IMR-90 (cell line): ENCODE measurements at regions not wholly inside any gene's neighbourhood (a gene's known extent, or its start where the extent isn't known, plus 50 kb on each side); places are given as distances from the start of the nearest gene placed in this dataset.

Experiments
- ATAC-seq: fragments of 200-7000 bp; cut with Tn5 transposase; 2 replicates; pipeline ENCODE4 v1.9.1; 2020; ENCODE audit warnings: low read depth, mild to moderate bottlenecking, moderate library complexity
- BruUV-seq: library from RNA; stranded (reverse); fragments of 400-500 nt; replicated peaks from 2 replicates; lab custom pipeline; 2021; lab: Mats Ljungman, UMichigan
- CTCF ChIA-PET: fragments of 300-600 bp; formaldehyde crosslinking; extraction: SDS; loops from one replicate; lab custom pipeline; 2021; ENCODE audit warnings: antibody characterized with exemption; lab: Yijun Ruan, JAX
- POLR2A ChIA-PET: fragments of 300-600 bp; sonication (Branson Sonifier 250); formaldehyde crosslinking; loops from one replicate; lab custom pipeline; 2022; ENCODE audit warnings: antibody characterized with exemption; ENCODE audit not compliant: unreplicated experiment; lab: Charles Lee
- DNase-seq: peaks from one replicate; pipeline ENCODE4 v3.0.0; 2013
- H2AFZ ChIP-seq: replicated peaks from 2 replicates; pipeline ENCODE3; 2013; ENCODE audit warnings: low read length, mild to moderate bottlenecking; ENCODE audit not compliant: poor library complexity
- H2AK5ac ChIP-seq: 2 replicates; pipeline ENCODE4 v1.6.1; 2013; ENCODE audit warnings: low read depth, low read length, inconsistent platforms
- H2AK9ac ChIP-seq: replicated peaks from 2 replicates; pipeline ENCODE3; 2013; ENCODE audit warnings: mild to moderate bottlenecking, low read depth, low read length, moderate library complexity; ENCODE audit not compliant: poor library complexity
- H2BK120ac ChIP-seq: 2 replicates; pipeline ENCODE4 v1.6.1; 2013; ENCODE audit warnings: low read depth, low read length, inconsistent platforms
- H2BK15ac ChIP-seq: 3 replicates; pipeline ENCODE4 v1.6.1; 2013; ENCODE audit warnings: low read depth, low read length, inconsistent platforms
- H2BK20ac ChIP-seq: 2 replicates; pipeline ENCODE4 v1.6.1; 2013; ENCODE audit warnings: low read depth, mild to moderate bottlenecking, inconsistent platforms, low read length, moderate library complexity
- H2BK5ac ChIP-seq: 2 replicates; pipeline ENCODE4 v1.6.1; 2013; ENCODE audit warnings: mild to moderate bottlenecking, low read depth, low read length, inconsistent platforms; ENCODE audit not compliant: poor library complexity, severe bottlenecking
- H3K14ac ChIP-seq: replicated peaks from 2 replicates; pipeline ENCODE4 v1.6.1; 2013; ENCODE audit warnings: low read depth, low read length, inconsistent platforms
- H3K18ac ChIP-seq: 2 replicates; pipeline ENCODE4 v1.6.1; 2013; ENCODE audit warnings: low read depth, low read length, control low read depth
- H3K23ac ChIP-seq: 2 replicates; pipeline ENCODE4 v1.6.1; 2013; ENCODE audit warnings: low read depth, low read length, inconsistent platforms
- H3K27ac ChIP-seq: 2 replicates; pipeline ENCODE4 v1.5.1; 2013; ENCODE audit warnings: mild to moderate bottlenecking, control low read depth, low read length; ENCODE audit not compliant: insufficient read depth
- H3K27me3 ChIP-seq: 2 replicates; pipeline ENCODE4 v1.6.1; 2013; ENCODE audit warnings: low read length; ENCODE audit not compliant: control insufficient read depth, insufficient read depth
- H3K36me3 ChIP-seq: 2 replicates; pipeline ENCODE4 v1.6.1; 2013; ENCODE audit warnings: low read length, mixed read lengths; ENCODE audit not compliant: control insufficient read depth, insufficient read depth
- H3K4ac ChIP-seq: 2 replicates; pipeline ENCODE4 v1.6.1; 2013; ENCODE audit warnings: low read depth, low read length, inconsistent platforms
- H3K4me1 ChIP-seq: 2 replicates; pipeline ENCODE4 v1.6.1; 2013; ENCODE audit warnings: low read length, mixed read lengths; ENCODE audit not compliant: control insufficient read depth, insufficient read depth
- H3K4me2 ChIP-seq: 2 replicates; pipeline ENCODE4 v1.6.1; 2013; ENCODE audit warnings: low read depth, mild to moderate bottlenecking, control low read depth, low read length, moderate library complexity
- H3K4me3 ChIP-seq: 2 replicates; pipeline ENCODE4 v1.5.1; 2013; ENCODE audit warnings: low read depth, mild to moderate bottlenecking, control low read depth, low read length, moderate library complexity; ENCODE audit not compliant: insufficient read depth
- H3K56ac ChIP-seq: 2 replicates; pipeline ENCODE4 v1.6.1; 2013; ENCODE audit warnings: low read length, inconsistent platforms; ENCODE audit not compliant: insufficient read depth; ENCODE audit errors: extremely low read depth
- H3K79me1 ChIP-seq, 2 experiments: 2 replicates each; pipeline ENCODE4 v1.6.1; 2013; ENCODE audit warnings: low read length in 2 of 2, inconsistent platforms in 1 of 2, low read depth in 1 of 2
- H3K9ac ChIP-seq: 2 replicates; pipeline ENCODE4 v1.6.1; 2013; ENCODE audit warnings: low read depth, low read length, control low read depth
- H3K9me1 ChIP-seq: 2 replicates; pipeline ENCODE4 v1.6.1; 2013; ENCODE audit warnings: low read length, inconsistent platforms; ENCODE audit not compliant: insufficient read depth
- H3K9me3 ChIP-seq: 2 replicates; pipeline ENCODE4 v1.6.1; 2013; ENCODE audit warnings: low read length; ENCODE audit not compliant: control insufficient read depth, insufficient read depth
- H4K20me1 ChIP-seq: 2 replicates; pipeline ENCODE4 v1.6.1; 2013; ENCODE audit warnings: low read length, inconsistent platforms; ENCODE audit not compliant: insufficient read depth
- H4K5ac ChIP-seq: 2 replicates; pipeline ENCODE4 v1.6.1; 2013; ENCODE audit warnings: mild to moderate bottlenecking, low read depth, low read length, control low read depth
- H4K8ac ChIP-seq, 2 experiments: 2 replicates each; pipeline ENCODE4 v1.6.1; 2013; ENCODE audit warnings: low read depth in 2 of 2, low read length in 2 of 2, control low read depth in 1 of 2, inconsistent platforms in 1 of 2
- H4K91ac ChIP-seq: 2 replicates; pipeline ENCODE4 v1.6.1; 2013; ENCODE audit warnings: low read depth, low read length, inconsistent platforms; ENCODE audit not compliant: insufficient read depth
- CEBPB ChIP-seq: IDR thresholded peaks from 2 replicates; pipeline ENCODE4 v1.6.1; 2012; ENCODE audit warnings: low read depth, low read length, improper control_type of control experiment
- CHD1 ChIP-seq: IDR thresholded peaks from 2 replicates; pipeline ENCODE4 v1.6.1; 2012; ENCODE audit warnings: low read depth, low read length, improper control_type of control experiment
- MAFK ChIP-seq: IDR thresholded peaks from 2 replicates; pipeline ENCODE4 v1.6.1; 2012; ENCODE audit warnings: low read depth, low read length, improper control_type of control experiment
- MAZ ChIP-seq: IDR thresholded peaks from 2 replicates; pipeline ENCODE4 v1.6.1; 2012; ENCODE audit warnings: low read depth, mild to moderate bottlenecking, low read length, improper control_type of control experiment, moderate library complexity, borderline replicate concordance
- MXI1 ChIP-seq: IDR thresholded peaks from 2 replicates; pipeline ENCODE4 v1.6.1; 2012; ENCODE audit warnings: low read depth, mild to moderate bottlenecking, low read length, moderate library complexity, borderline replicate concordance
- NFE2L2 ChIP-seq: fragments of 150-350 bp; IDR thresholded peaks from 2 replicates; pipeline ENCODE4 v1.6.1; 2016; ENCODE audit warnings: low read depth, mild to moderate bottlenecking, low read length
- RAD21 ChIP-seq: IDR thresholded peaks from 2 replicates; pipeline ENCODE4 v1.6.1; 2012; ENCODE audit warnings: low read length, improper control_type of control experiment
- RCOR1 ChIP-seq: IDR thresholded peaks from 2 replicates; pipeline ENCODE4 v1.6.1; 2012; ENCODE audit warnings: mild to moderate bottlenecking, low read length, improper control_type of control experiment; ENCODE audit not compliant: insufficient replicate concordance
- RFX5 ChIP-seq: IDR thresholded peaks from 2 replicates; pipeline ENCODE4 v1.8.0; 2012; ENCODE audit warnings: low read depth, mild to moderate bottlenecking, low read length, moderate library complexity
- SMC3 ChIP-seq: fragments of 150-350 bp; IDR thresholded peaks from 2 replicates; pipeline ENCODE4 v1.6.1; 2016; ENCODE audit warnings: low read depth, mild to moderate bottlenecking, antibody characterized with exemption, low read length, moderate library complexity
- WGBS, 2 experiments: methylation state at CpG; one replicate each; pipeline versions ENCODE4 v1.1.5 to v1.1.7; 2013; ENCODE audit warnings: missing lambda C conversion rate in 2 of 2; ENCODE audit not compliant: insufficient read length in 1 of 2; ENCODE audit errors: extremely low coverage in 2 of 2; 5-methylcytosine and 5-hydroxymethylcytosine counted together
- dilution Hi-C: fragments of 300-500 bp; cut with HindIII; formaldehyde crosslinking; loops from one replicate; pipeline ENCODE4 v1.14.3; 2018; ENCODE audit warnings: low sequenced_read_pairs; ENCODE audit not compliant: unreplicated experiment
- in situ Hi-C: fragments of 300-500 bp; cut with MboI; formaldehyde crosslinking; loops from 3 replicates; pipeline ENCODE4 v1.14.3; 2019; ENCODE audit warnings: low sequenced_read_pairs, inconsistent platforms, mixed read lengths
- intact Hi-C: fragments of 100-400 bp; cut with micrococcal nuclease; formaldehyde crosslinking; loops from 2 replicates; pipeline ENCODE4 v1.10.0; 2022
- TF ChIP-seq, protein P1 (sequence below): fragments of 150-350 bp; IDR thresholded peaks from 2 replicates; pipeline ENCODE4 v1.6.1; 2017; ENCODE audit warnings: mild to moderate bottlenecking, antibody characterized with exemption, low read length, low read depth
- TF ChIP-seq, protein P2 (sequence below): fragments of 150-350 bp; IDR thresholded peaks from 2 replicates; pipeline ENCODE4 v1.6.1; 2016; ENCODE audit warnings: low read depth, mild to moderate bottlenecking, low read length, moderate library complexity, borderline replicate concordance

DNA sequence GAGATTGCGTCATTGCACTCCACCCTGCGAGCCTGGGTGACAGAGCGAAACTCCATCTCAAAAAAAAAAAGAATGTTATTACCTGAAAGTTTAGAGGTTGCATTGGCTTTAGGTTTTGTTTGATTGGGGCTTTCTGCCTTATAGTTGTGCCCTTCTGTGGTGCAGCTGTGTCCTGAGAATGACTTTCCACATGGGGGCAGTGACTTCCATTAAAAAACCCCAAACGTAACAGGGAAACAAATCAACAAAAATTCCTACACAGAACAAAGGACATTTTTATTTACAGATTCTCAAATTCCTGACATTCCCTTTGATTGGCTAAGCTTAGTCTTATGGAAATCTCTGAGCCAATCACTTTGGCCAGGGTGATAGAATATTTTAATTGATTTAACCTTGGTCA is 154.1 kb upstream of the GPR149 start:
- Histone ChIP-seq H2AK9ac (no peak overlapping the region), H4K5ac (no peak overlapping the region), H3K79me1 (no peaks in the 10 kb centered on the region), H3K27ac (no peak overlapping the region), H3K9me3 (no peaks in the 10 kb centered on the region), H2AK5ac (no peak overlapping the region), H3K23ac (no peak overlapping the region), H3K4me2 (no peak overlapping the region), H2AFZ (no peak overlapping the region), H2BK15ac (no peak overlapping the region), H3K4me1 (no peaks in the 10 kb centered on the region), H4K20me1 (no peaks in the 10 kb centered on the region), H3K4me3 (no peak overlapping the region), H2BK120ac (no peak overlapping the region), H2BK20ac (no peak overlapping the region), H2BK5ac (no peak overlapping the region), H3K14ac (no peak overlapping the region), H3K9ac (no peak overlapping the region), H4K8ac (no peak overlapping the region), H3K9me1 (no peaks in the 10 kb centered on the region), H4K91ac (no peak overlapping the region), H3K27me3 (no peaks in the 10 kb centered on the region), H3K18ac (no peak overlapping the region), H3K4ac (no peak overlapping the region), H3K56ac (no peak overlapping the region), H3K36me3 (no peaks in the 10 kb centered on the region)
- CTCF ChIA-PET = no interaction called here
- DNase-seq (no peak), ATAC-seq (no peak)
- no peak for TF ChIP-seq RCOR1
- TF ChIP-seq MAZ = no peak
- TF ChIP-seq, protein P1, sequence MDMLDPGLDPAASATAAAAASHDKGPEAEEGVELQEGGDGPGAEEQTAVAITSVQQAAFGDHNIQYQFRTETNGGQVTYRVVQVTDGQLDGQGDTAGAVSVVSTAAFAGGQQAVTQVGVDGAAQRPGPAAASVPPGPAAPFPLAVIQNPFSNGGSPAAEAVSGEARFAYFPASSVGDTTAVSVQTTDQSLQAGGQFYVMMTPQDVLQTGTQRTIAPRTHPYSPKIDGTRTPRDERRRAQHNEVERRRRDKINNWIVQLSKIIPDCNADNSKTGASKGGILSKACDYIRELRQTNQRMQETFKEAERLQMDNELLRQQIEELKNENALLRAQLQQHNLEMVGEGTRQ = no peak
- no peak for TF ChIP-seq NFE2L2
- TF ChIP-seq MXI1 = no peak
- TF ChIP-seq MAFK = no peak
- TF ChIP-seq RFX5 = no peak
- no peak for TF ChIP-seq SMC3
- TF ChIP-seq, protein P2, sequence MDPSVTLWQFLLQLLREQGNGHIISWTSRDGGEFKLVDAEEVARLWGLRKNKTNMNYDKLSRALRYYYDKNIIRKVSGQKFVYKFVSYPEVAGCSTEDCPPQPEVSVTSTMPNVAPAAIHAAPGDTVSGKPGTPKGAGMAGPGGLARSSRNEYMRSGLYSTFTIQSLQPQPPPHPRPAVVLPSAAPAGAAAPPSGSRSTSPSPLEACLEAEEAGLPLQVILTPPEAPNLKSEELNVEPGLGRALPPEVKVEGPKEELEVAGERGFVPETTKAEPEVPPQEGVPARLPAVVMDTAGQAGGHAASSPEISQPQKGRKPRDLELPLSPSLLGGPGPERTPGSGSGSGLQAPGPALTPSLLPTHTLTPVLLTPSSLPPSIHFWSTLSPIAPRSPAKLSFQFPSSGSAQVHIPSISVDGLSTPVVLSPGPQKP = no peak
- no peak for TF ChIP-seq CEBPB
- TF ChIP-seq RAD21 = no peak
- no peak for TF ChIP-seq CHD1
- no CpG with 5 or more reads among the region's 4 CpGs for WGBS, 2 experiments
- in situ Hi-C loops (loop anchor here (25.0 kb wide), 1 partner anchor 103 kb away; no protein-coding TSS in a partner anchor), intact Hi-C loops (no loop called here), dilution Hi-C loops (no loop called here)
- POLR2A ChIA-PET = no interaction called here
- BruUV-seq = no TSS peak
